ENCODE measurements at regions not wholly inside any gene's neighbourhood (a gene's known extent, or its start where the extent isn't known, plus 50 kb on each side); places are given as distances from the start of the nearest gene placed in this dataset.

- POLR2A ChIA-PET = interaction anchor here (1.0 kb wide), 1 partner anchor 17 kb away, joined by 3 read pairs; no protein-coding TSS in a partner anchor
- Mint-ChIP-seq H3K27ac (ENCODE audit: low read depth, unreplicated experiment) (no peak overlapping the region), H3K9me3 (ENCODE audit: unreplicated experiment) (no peaks in the 10 kb centered on the region), H3K36me3 (ENCODE audit: insufficient read depth, unreplicated experiment) (no peaks in the 10 kb centered on the region), H3K4me3 (ENCODE audit: unreplicated experiment) (no peak overlapping the region), H3K4me1 (ENCODE audit: insufficient read depth, unreplicated experiment) (no peaks in the 10 kb centered on the region), H3K27me3 (ENCODE audit: insufficient read depth, unreplicated experiment) (no peaks in the 10 kb centered on the region)
- intact Hi-C loops (cut with micrococcal nuclease) = no loop called here
- DNase-seq (ENCODE audit: unreplicated experiment) = no peak
- CTCF ChIA-PET = interaction anchor here (0.7 kb wide), 1 partner anchor 89 kb away, joined by 3 read pairs; no protein-coding TSS in a partner anchor
- no peak for TF ChIP-seq CTCF (IDR thresholded peaks at IDR 0.05; ENCODE audit: unreplicated experiment)
- BruUV-seq (replicated peaks) = no TSS peak
Measured at GRCh38 chr2:147015591-147015990, 829.2 kb upstream of the ACVR2A start.

- POLR2A ChIA-PET = no interaction called here
- DNase-seq (ENCODE audit: unreplicated experiment) = no peak
- H3K9me3 Mint-ChIP-seq (ENCODE audit: unreplicated experiment) = no peaks in the 10 kb centered on the region
- no peak for TF ChIP-seq CTCF (IDR thresholded peaks at IDR 0.05; ENCODE audit: unreplicated experiment)
- no peaks in the 10 kb centered on the region for H3K4me1 Mint-ChIP-seq (ENCODE audit: insufficient read depth, unreplicated experiment)
- H3K27ac Mint-ChIP-seq (ENCODE audit: low read depth, unreplicated experiment) = no peak overlapping the region
- intact Hi-C loops (cut with micrococcal nuclease) = no loop called here
- BruUV-seq (replicated peaks) = no TSS peak
- no peaks in the 10 kb centered on the region for H3K27me3 Mint-ChIP-seq (ENCODE audit: insufficient read depth, unreplicated experiment)
- H3K36me3 Mint-ChIP-seq (ENCODE audit: insufficient read depth, unreplicated experiment) = no peaks in the 10 kb centered on the region
- CTCF ChIA-PET = interaction anchor here (1.2 kb wide), 1 partner anchor 31 kb away, joined by 5 read pairs; no protein-coding TSS in a partner anchor
- no peak overlapping the region for H3K4me3 Mint-ChIP-seq (ENCODE audit: unreplicated experiment)
Measured at GRCh38 chr2:147013696-147014392, 831.0 kb upstream of the ACVR2A start.

- H3K9me3 Mint-ChIP-seq (ENCODE audit: unreplicated experiment) = no peaks in the 10 kb centered on the region
- H3K4me1 Mint-ChIP-seq (ENCODE audit: insufficient read depth, unreplicated experiment) = no peaks in the 10 kb centered on the region
- intact Hi-C loops (cut with micrococcal nuclease) = no loop called here
- POLR2A ChIA-PET = interaction anchor here (1.2 kb wide), 1 partner anchor 26 kb away, joined by 3 read pairs; no protein-coding TSS in a partner anchor
- no peak overlapping the region for H3K4me3 Mint-ChIP-seq (ENCODE audit: unreplicated experiment)
- no TSS peak for BruUV-seq (replicated peaks)
- TF ChIP-seq CTCF (IDR thresholded peaks at IDR 0.05; ENCODE audit: unreplicated experiment) = no peak
- no peak for DNase-seq (ENCODE audit: unreplicated experiment)
- no peaks in the 10 kb centered on the region for H3K27me3 Mint-ChIP-seq (ENCODE audit: insufficient read depth, unreplicated experiment)
- CTCF ChIA-PET = no interaction called here
- H3K27ac Mint-ChIP-seq (ENCODE audit: low read depth, unreplicated experiment) = no peak overlapping the region
- no peaks in the 10 kb centered on the region for H3K36me3 Mint-ChIP-seq (ENCODE audit: insufficient read depth, unreplicated experiment)
Measured at GRCh38 chr2:147008481-147008880, 836.3 kb upstream of the ACVR2A start.

GRCh38 chr2:147006736-147007141, 838.1 kb upstream of the ACVR2A start:
- H3K4me1 Mint-ChIP-seq (ENCODE audit: insufficient read depth, unreplicated experiment) = no peaks in the 10 kb centered on the region
- H3K4me3 Mint-ChIP-seq (ENCODE audit: unreplicated experiment) = no peak overlapping the region
- H3K27ac Mint-ChIP-seq (ENCODE audit: low read depth, unreplicated experiment) = no peak overlapping the region
- no peaks in the 10 kb centered on the region for H3K36me3 Mint-ChIP-seq (ENCODE audit: insufficient read depth, unreplicated experiment)
- no peak for TF ChIP-seq CTCF (IDR thresholded peaks at IDR 0.05; ENCODE audit: unreplicated experiment)
- no TSS peak for BruUV-seq (replicated peaks)
- DNase-seq (ENCODE audit: unreplicated experiment) = no peak
- H3K9me3 Mint-ChIP-seq (ENCODE audit: unreplicated experiment) = no peaks in the 10 kb centered on the region
- no peaks in the 10 kb centered on the region for H3K27me3 Mint-ChIP-seq (ENCODE audit: insufficient read depth, unreplicated experiment)
- POLR2A ChIA-PET = no interaction called here
- intact Hi-C loops (cut with micrococcal nuclease) = no loop called here
- CTCF ChIA-PET = interaction anchor here (0.6 kb wide), 1 partner anchor 731 kb away, joined by 3 read pairs; no protein-coding TSS in a partner anchor

Data from MCF 10A (cell line).